ENCODE measurements at regions not wholly inside any gene's neighbourhood (a gene's known extent, or its start where the extent isn't known, plus 50 kb on each side); places are given as distances from the start of the nearest gene placed in this dataset.

- 80 to 88% methylated on average over 4 of the region's 4 CpGs for WGBS, 2 donors (ENCODE audit: low coverage in 1 of 2)
- H3K4me1 ChIP-seq = no peaks in the 10 kb centered on the region
- no peaks in the 10 kb centered on the region for H3K9me3 ChIP-seq
- no peak overlapping the region for H3K4me3 ChIP-seq
- no peak overlapping the region for H3K27ac ChIP-seq
- H3K36me3 ChIP-seq = no peaks in the 10 kb centered on the region
- no peak for ATAC-seq
- TF ChIP-seq POLR2A (IDR thresholded peaks at IDR 0.05) (no peak), POLR2AphosphoS5 (IDR thresholded peaks at IDR 0.05) (no peak), CTCF (IDR thresholded peaks at IDR 0.05) (no peak), EP300 (IDR thresholded peaks at IDR 0.05) (no peak)
- no peaks in the 10 kb centered on the region for H3K27me3 ChIP-seq
Measured at GRCh38 chr3:157647820-157648219, 144.6 kb upstream of the VEPH1 start.

- Histone ChIP-seq H3K9me3 (peaks cover 0 to 15% (median 0%) of the 10 kb centered on the region in 3 donors), H3K4me1 (no peaks in the 10 kb centered on the region), H3K4me3 (no peak overlapping the region), H3K27me3 (no peaks in the 10 kb centered on the region), H3K27ac (no peak overlapping the region), H3K36me3 (no peaks in the 10 kb centered on the region)
- TF ChIP-seq CTCF (IDR thresholded peaks at IDR 0.05) (no peak), POLR2A (IDR thresholded peaks at IDR 0.05) (no peak), EP300 (IDR thresholded peaks at IDR 0.05) (no peak), POLR2AphosphoS5 (IDR thresholded peaks at IDR 0.05) (no peak)
- ATAC-seq = no peak
- 73 to 100% methylated on average over 2 of the region's 2 CpGs for WGBS, 2 donors (ENCODE audit: low coverage in 1 of 2)
Measured at GRCh38 chr3:157639756-157640426, 136.7 kb upstream of the VEPH1 start.

- 78 to 80% methylated on average over 1 of the region's 1 CpG for WGBS, 2 donors (ENCODE audit: low coverage in 1 of 2)
- H3K36me3 ChIP-seq = no peaks in the 10 kb centered on the region
- peaks cover 0 to 15% (median 0%) of the 10 kb centered on the region in 3 donors for H3K9me3 ChIP-seq
- no peak overlapping the region for H3K4me3 ChIP-seq
- H3K27ac ChIP-seq = no peak overlapping the region
- no peak for TF ChIP-seq EP300 (IDR thresholded peaks at IDR 0.05)
- TF ChIP-seq CTCF (IDR thresholded peaks at IDR 0.05) = no peak
- no peak for TF ChIP-seq POLR2A (IDR thresholded peaks at IDR 0.05)
- TF ChIP-seq POLR2AphosphoS5 (IDR thresholded peaks at IDR 0.05) = no peak
- no peaks in the 10 kb centered on the region for H3K4me1 ChIP-seq
- ATAC-seq = no peak
- H3K27me3 ChIP-seq = no peaks in the 10 kb centered on the region
Measured at GRCh38 chr3:157637866-157638265, 134.7 kb upstream of the VEPH1 start.

- Histone ChIP-seq H3K27ac (no peak overlapping the region), H3K27me3 (peaks cover 26% of the 10 kb centered on the region), H3K4me1 (no peaks in the 10 kb centered on the region), H3K36me3 (no peaks in the 10 kb centered on the region), H3K4me3 (no peak overlapping the region), H3K9me3 (peaks cover 0 to 13% (median 0%) of the 10 kb centered on the region in 3 donors)
- no peak for ATAC-seq
- WGBS, 2 donors (ENCODE audit: low coverage in 1 of 2) = 69 to 83% methylated on average over 2 of the region's 2 CpGs
- TF ChIP-seq POLR2A (IDR thresholded peaks at IDR 0.05) = no peak
- TF ChIP-seq CTCF (IDR thresholded peaks at IDR 0.05) = no peak
- no peak for TF ChIP-seq POLR2AphosphoS5 (IDR thresholded peaks at IDR 0.05)
- no peak for TF ChIP-seq EP300 (IDR thresholded peaks at IDR 0.05)
Measured at GRCh38 chr3:157633241-157633640, 130.0 kb upstream of the VEPH1 start.

GRCh38 chr3:157632075-157632474 lies 128.9 kb upstream of the VEPH1 start:
- H3K4me1 ChIP-seq = no peaks in the 10 kb centered on the region
- H3K27ac ChIP-seq = no peak overlapping the region
- TF ChIP-seq POLR2AphosphoS5 (IDR thresholded peaks at IDR 0.05) (no peak), POLR2A (IDR thresholded peaks at IDR 0.05) (no peak), EP300 (IDR thresholded peaks at IDR 0.05) (no peak), CTCF (IDR thresholded peaks at IDR 0.05) (no peak)
- H3K9me3 ChIP-seq = peaks cover 0 to 4% (median 0%) of the 10 kb centered on the region in 3 donors
- ATAC-seq = no peak
- no peak overlapping the region for H3K4me3 ChIP-seq
- WGBS, 2 donors (ENCODE audit: low coverage in 1 of 2) = 37 to 48% methylated on average over 2 to 3 of the region's 3 CpGs
- H3K36me3 ChIP-seq = no peaks in the 10 kb centered on the region
- peaks cover 26% of the 10 kb centered on the region for H3K27me3 ChIP-seq

Measured in gastroesophageal sphincter (tissue), 4 donors.